Glutamatergic neuron (in vitro differentiated cells): ENCODE measurements at regions not wholly inside any gene's neighbourhood (a gene's known extent, or its start where the extent isn't known, plus 50 kb on each side); places are given as distances from the start of the nearest gene placed in this dataset.

Experiments
- DNase-seq: peaks from one replicate; pipeline ENCODE4 v3.0.0; 2022
- H3K27ac Mint-ChIP-seq: one replicate; pipeline ENCODE4 v1.8.0; 2020; ENCODE audit warnings: mild to moderate bottlenecking, mixed read lengths, inconsistent platforms; ENCODE audit not compliant: unreplicated experiment
- H3K27me3 Mint-ChIP-seq: one replicate; pipeline ENCODE4 v1.8.0; 2020; ENCODE audit warnings: mild to moderate bottlenecking, moderate library complexity, mixed read lengths, inconsistent platforms; ENCODE audit not compliant: unreplicated experiment
- H3K36me3 Mint-ChIP-seq: one replicate; pipeline ENCODE4 v1.8.0; 2020; ENCODE audit warnings: mild to moderate bottlenecking, mixed read lengths, inconsistent platforms; ENCODE audit not compliant: unreplicated experiment
- H3K4me1 Mint-ChIP-seq: one replicate; pipeline ENCODE4 v1.8.0; 2020; ENCODE audit warnings: mild to moderate bottlenecking, low read depth, mixed read lengths, inconsistent platforms; ENCODE audit not compliant: unreplicated experiment
- H3K4me3 Mint-ChIP-seq: one replicate; pipeline ENCODE4 v1.8.0; 2020; ENCODE audit warnings: mild to moderate bottlenecking, mixed read lengths, inconsistent platforms; ENCODE audit not compliant: unreplicated experiment
- H3K9me3 Mint-ChIP-seq: one replicate; pipeline ENCODE4 v1.8.0; 2020; ENCODE audit warnings: mild to moderate bottlenecking, moderate library complexity, mixed read lengths, inconsistent platforms; ENCODE audit not compliant: unreplicated experiment
- TF ChIP-seq, protein P1 (sequence below): fragments of 200-600 bp; sonication (generic); IDR thresholded peaks from one replicate; pipeline ENCODE4 v1.5.0; 2021; ENCODE audit not compliant: partially characterized antibody, unreplicated experiment

DNA sequence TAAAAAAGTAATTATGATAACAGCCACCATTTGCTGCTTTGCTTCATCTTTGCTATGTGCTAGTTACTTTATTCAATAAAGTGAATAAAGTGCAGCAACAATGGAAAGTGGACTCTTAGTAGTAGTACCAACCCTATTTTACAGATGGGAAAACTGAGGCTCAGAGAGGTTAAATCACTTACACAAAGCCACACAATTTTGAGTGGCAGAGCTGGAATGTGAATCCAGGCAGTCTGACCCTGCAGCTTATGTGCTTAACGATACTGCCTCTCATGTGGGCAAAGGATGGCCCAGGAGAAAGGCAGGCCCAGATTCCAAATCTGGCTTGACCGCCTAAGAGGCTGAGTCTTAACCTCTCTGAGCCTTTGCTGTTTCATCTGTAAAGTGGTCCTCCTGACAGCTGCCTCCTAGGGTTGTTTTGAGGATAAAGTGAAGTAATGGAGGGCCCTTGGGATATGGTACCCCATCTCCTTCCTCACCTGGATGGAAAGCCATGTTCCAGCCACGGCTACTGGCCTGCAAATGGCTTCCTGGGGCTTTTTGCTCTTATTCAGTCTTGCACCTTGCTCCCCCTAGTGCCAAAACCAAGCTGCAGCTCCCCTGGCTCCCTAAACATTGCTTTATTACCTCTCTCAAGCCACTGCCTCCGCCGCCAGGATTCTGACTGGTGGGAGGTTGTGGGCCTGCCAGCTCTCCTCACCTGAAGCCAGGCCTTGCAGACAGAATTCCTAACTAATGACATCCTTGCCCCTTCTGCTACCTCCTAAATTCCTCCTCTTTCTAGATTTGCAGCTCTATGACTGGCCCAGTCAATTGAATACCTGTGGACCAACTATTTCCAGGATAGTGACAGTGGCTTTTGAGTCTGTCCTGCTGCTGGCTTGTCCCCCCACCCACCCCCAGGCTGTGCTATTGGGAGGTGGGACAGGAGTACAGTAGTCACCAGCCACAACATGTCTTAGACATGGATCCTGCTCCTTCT lies 283.3 kb upstream of the PWP1 start:
- peaks cover 3% of the 10 kb centered on the region for H3K27me3 Mint-ChIP-seq
- H3K4me1 Mint-ChIP-seq, result no peaks in the 10 kb centered on the region
- peak; percentile 64 for DNase-seq
- no peak overlapping the region for H3K27ac Mint-ChIP-seq
- no peaks in the 10 kb centered on the region for H3K36me3 Mint-ChIP-seq
- no peak overlapping the region for H3K4me3 Mint-ChIP-seq
- TF ChIP-seq, protein P1, sequence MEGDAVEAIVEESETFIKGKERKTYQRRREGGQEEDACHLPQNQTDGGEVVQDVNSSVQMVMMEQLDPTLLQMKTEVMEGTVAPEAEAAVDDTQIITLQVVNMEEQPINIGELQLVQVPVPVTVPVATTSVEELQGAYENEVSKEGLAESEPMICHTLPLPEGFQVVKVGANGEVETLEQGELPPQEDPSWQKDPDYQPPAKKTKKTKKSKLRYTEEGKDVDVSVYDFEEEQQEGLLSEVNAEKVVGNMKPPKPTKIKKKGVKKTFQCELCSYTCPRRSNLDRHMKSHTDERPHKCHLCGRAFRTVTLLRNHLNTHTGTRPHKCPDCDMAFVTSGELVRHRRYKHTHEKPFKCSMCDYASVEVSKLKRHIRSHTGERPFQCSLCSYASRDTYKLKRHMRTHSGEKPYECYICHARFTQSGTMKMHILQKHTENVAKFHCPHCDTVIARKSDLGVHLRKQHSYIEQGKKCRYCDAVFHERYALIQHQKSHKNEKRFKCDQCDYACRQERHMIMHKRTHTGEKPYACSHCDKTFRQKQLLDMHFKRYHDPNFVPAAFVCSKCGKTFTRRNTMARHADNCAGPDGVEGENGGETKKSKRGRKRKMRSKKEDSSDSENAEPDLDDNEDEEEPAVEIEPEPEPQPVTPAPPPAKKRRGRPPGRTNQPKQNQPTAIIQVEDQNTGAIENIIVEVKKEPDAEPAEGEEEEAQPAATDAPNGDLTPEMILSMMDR, result peak; percentile 50
- no peaks in the 10 kb centered on the region for H3K9me3 Mint-ChIP-seq

DNA sequence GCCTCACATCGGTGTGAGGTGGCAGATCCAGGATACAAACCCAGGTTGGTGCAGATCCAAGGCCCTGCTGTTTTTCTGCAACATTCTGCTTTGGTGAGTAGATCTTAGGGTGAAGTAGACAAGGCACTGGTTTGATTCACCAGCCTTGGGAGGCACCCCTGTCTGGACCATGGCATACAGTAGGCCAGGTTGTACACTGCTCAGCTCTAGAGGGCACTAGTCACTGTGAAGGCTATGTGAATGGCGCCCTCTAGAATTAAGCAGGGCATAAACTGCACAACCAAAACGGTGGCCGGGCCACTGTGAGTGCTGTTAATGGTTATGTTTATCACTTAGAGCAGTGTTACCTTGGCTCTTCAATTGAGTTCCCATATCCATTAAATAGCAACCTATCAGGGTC lies 280.6 kb upstream of the PWP1 start:
- H3K27me3 Mint-ChIP-seq, result peaks cover 6% of the 10 kb centered on the region
- no peak overlapping the region for H3K4me3 Mint-ChIP-seq
- no peaks in the 10 kb centered on the region for H3K36me3 Mint-ChIP-seq
- TF ChIP-seq, protein P1, result no peak
- H3K27ac Mint-ChIP-seq, result no peak overlapping the region
- H3K9me3 Mint-ChIP-seq, result no peaks in the 10 kb centered on the region
- H3K4me1 Mint-ChIP-seq, result no peaks in the 10 kb centered on the region
- DNase-seq, result no peak

GRCh38 chr12:107405436-107405835 lies 280.2 kb upstream of the PWP1 start:
- TF ChIP-seq, protein P1, result no peak
- no peak overlapping the region for H3K4me3 Mint-ChIP-seq
- H3K4me1 Mint-ChIP-seq, result no peaks in the 10 kb centered on the region
- H3K27me3 Mint-ChIP-seq, result peaks cover 10% of the 10 kb centered on the region
- H3K9me3 Mint-ChIP-seq, result no peaks in the 10 kb centered on the region
- H3K27ac Mint-ChIP-seq, result no peak overlapping the region
- DNase-seq, result peak; percentile 27
- no peaks in the 10 kb centered on the region for H3K36me3 Mint-ChIP-seq

- Mint-ChIP-seq H3K4me3 (no peak overlapping the region), H3K9me3 (no peaks in the 10 kb centered on the region), H3K4me1 (no peaks in the 10 kb centered on the region)
Observed at GRCh38 chr12:107406932-107407331, 278.7 kb upstream of the PWP1 start.

More at GRCh38 chr12:107406932-107407331, 278.7 kb upstream of the PWP1 start:
- TF ChIP-seq, protein P1, result no peak
- H3K27me3 Mint-ChIP-seq, result peaks cover 10% of the 10 kb centered on the region
- no peak for DNase-seq
- no peaks in the 10 kb centered on the region for H3K36me3 Mint-ChIP-seq
- no peak overlapping the region for H3K27ac Mint-ChIP-seq
